HG03280 (cell line): ENCODE measurements at regions not wholly inside any gene's neighbourhood (a gene's known extent, or its start where the extent isn't known, plus 50 kb on each side); places are given as distances from the start of the nearest gene placed in this dataset.
"Not testable (repeated sequence)": the region's sequence is repeated elsewhere in the genome, so short reads cannot be mapped to it uniquely, and the experiment has no call there.

Experiments used
- ATAC-seq: cut with Tn5 transposase; IDR thresholded peaks from one replicate; pipeline ENCODE4 v1.9.1; 2021; ENCODE audit warnings: mild to moderate bottlenecking, moderate library complexity; ENCODE audit not compliant: unreplicated experiment

DNA sequence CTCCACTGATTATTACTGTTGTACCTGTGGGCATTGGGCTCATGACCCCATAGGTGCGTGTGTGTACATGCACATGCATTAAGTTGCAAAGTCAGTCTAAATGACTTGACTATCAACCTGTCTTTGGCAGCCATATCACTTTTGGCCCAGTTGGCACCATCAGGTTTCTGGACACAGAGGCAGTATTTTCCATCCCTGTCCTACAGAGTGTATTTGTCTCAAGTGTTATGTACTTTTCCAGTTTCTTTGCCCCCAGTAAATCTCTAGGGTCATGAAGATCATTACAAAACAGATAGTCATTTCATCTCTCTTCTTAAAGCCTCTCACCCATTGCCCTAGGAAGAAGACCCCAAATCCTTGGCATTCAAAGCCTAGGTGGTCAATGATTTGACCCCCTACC, 121.4 kb downstream of the C9orf152 start:
- no peak for ATAC-seq

DNA sequence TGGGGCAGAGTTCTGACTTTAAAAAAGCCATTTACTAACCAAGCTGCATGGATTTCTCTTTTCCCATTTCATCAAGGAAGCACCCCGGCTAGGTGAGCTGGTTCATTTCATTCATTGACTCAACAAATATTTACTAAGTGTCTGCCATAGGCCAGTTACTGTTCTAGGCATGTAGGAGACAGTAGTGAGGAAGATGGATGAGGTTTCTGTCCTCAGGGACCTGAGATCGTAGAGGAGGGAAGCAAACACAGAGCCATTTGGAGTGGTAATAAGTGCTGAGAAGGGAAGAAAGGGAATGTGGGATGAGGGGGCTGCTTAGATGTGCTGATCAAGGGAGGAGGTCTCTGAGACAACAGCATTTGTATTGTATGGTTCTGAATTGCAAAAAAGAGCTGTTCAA, 120.4 kb downstream of the C9orf152 start:
- no peak for ATAC-seq

DNA sequence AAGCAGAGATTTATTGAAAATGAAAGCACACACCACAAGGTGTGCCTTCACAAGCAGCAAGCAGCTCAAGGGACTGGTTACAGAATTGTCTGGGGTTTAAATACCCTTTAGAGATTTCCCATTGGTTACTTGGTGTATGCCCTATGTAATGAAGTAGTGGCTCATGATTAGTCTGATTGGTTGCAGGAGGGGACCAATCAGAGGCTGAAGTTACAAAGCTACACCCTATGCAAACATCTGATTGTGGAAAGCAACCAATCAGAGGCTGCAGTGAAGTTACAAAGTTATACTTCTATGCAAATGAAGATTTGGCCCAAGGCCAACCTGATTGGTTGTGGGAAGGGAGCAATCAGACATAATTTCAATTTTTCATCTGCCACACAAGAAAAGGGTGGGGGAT, 119.9 kb downstream of the C9orf152 start:
- no peak for ATAC-seq

DNA sequence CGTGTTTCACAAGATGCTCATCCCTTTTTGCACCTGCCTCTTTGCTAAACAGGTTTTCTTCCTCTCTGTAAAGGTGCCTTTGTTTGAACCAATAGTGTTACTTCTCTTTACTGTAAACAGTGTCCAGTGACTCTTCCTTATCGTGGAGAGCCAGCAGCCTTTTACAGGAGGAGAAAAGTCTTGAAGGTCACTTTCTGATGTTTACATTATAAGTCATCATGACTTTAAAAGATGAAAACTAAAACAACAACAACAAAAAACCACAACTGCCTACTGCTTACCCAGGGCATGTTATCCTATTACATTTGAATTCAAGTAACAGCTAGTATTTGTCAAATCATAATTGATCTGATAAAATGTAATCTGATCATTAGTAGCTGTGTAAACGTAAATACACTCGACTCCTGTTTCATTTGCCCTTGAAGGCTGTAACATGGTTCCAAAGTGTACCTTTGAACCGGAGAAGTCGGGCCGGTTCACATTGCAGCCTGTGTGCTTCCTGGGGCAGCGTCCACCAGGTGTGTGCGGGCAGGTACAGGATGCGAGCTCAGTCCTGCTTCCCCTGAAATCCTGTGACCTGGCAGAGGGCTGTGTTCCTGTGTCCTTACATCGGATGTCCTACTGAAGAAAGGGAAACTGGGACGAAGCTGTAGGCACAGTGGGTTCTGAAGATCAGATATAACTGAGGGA, 118.1 kb downstream of the C9orf152 start:
- no peak for ATAC-seq

DNA sequence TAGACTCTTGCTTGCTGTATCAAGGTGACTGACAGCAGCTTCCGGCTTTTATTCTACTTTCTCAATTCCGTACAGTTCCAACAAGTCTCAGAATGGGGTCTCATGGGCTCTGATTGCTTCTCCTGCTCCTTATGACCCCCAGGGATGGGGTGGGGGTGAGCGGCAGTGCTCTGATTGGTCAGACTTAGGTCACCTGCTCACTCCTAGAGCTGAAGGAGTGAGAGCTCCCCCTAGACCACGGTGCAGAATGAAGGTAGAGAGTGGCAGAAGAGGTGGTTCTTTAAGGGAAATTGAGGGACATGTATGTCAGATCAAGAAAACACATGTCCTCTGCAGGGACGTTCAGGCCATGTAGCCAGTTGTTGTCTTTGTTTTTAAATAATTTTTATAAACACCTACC, 115.2 kb downstream of the C9orf152 start:
- ATAC-seq = no peak

DNA sequence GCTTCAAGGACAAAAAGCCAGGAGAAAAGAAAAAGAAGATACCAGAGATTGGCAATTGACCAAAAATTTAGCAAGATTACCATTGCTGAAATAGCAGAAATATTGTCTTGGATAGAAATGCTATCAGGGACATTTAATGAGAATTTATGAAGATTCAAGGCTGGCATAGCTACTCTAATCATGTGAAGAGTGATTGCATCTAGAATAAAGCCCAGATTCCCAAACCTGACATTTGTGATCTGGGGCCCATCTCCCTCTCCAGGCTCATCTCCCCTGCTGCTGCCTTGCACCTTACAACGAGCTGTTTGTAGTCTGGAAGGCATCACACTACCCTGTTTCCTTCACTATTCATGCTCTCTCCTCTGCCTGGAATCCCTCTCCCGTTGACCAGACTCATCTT, 114.5 kb downstream of the C9orf152 start:
- ATAC-seq = no peak

DNA sequence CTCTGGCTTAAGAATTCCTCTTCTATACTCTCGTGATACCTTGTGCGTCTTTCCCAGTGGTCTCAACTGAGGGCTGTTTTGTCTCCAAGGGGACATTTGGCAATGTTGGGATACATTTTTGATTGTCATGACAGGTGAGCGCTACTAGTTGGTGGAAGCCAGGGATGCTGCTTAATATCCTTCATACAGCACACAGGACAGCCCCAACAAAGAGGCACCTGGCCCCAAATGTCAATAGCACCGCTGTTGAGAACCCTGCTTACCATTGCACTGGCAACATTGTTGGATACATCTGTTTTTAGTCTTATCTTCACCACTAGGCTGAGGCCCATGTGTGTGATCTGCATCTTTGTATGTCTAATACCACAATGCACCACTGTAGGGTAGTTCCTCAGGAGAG, 114.1 kb downstream of the C9orf152 start:
- no peak for ATAC-seq

DNA sequence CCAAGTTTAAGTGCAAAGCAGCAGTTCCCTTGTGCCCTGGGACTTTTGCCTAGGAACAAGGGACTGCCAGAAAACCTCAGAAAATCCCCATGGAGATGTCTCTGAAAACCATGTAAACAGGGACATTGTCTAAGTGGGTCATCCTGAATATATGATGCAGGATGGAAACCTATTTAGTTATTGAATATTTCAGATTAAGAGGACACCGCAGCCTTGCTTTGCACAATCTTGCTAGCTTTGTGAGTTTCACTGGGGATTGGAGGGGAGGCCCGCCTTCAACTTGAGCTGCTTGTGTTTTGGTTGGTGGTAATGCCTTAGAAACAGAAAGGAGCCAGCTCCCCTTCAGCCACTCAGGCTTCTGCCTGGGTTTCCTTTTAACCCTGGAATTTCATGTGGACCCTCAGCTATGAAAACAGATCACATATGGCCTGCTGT, 112.8 kb downstream of the C9orf152 start:
- no peak for ATAC-seq

DNA sequence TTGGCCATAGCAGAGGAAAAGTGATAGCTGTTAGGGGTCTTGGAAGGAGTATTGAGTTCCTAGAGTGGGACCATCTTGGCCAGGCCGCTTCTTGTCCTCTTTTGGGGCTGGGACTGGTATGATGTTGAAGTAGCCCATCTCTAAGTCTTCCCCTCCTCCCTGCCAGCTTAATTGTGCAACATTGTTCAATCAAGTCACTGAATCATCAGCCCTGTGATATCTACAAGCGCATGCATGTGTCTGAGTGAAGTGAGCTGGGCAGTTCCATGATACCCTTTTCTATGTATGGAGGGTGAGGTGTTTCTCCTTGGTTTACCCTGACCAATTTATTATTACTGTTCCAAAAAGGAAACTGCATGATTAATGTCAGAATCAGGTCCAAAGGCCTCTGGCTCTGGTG, 112.2 kb downstream of the C9orf152 start:
- ATAC-seq = no peak

DNA sequence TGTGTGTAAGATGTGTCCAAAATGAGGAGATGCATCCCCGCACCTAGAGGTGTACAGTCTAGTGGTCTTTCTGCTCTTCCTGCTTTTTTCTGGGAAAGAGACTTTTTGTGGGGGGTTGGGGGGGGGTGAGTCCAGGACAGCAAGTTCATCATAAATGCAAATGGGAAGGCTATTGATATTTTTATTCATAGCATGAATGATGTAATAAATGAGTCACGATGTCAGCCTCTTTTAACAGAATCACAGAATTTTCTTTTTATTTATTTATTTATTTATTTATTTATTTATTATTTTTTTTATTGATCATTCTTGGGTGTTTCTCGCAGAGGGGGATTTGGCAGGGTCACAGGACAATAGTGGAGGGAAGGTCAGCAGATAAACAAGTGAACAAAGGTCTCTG, 111.3 kb downstream of the C9orf152 start:
- ATAC-seq = not testable (repeated sequence)

DNA sequence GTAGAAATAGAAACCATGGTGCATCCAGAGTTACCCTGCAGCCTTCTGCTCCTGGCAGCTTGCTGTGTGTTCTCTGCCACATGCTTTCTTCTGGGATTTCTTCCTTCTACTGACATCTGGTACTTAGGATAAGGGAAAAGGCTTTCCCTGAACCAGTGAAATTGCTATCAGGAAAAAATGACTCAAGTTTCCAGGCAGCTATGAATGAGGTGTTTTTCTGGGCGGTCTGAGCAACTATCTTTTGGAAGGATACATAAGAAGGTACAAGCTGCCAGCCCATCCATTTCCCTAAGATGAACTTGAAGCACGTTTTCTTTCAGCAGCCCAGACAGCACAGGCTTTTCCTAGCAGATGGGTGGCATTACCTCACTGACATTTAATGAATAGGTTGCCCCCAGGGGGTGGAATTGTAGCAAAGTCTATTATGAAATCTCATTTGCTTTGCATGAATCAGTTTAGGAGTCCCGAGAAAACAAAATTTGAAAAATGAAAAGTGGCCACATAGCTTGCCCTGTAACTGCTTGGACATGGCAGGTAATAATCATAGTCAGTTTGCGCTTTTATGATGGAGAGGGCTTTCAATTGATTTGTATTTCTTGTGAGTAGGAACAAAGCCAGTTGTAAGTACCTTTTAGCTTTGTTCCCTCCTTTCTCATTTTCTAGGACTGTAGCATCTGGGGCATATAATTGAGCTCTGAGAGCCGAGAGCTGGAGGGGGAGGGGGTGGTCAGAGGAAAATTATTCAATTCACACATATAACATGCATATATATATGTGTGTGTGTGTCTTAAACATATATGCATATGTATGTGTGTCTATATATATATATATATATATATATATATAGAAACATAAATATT, 108.5 kb downstream of the C9orf152 start:
- no peak for ATAC-seq

DNA sequence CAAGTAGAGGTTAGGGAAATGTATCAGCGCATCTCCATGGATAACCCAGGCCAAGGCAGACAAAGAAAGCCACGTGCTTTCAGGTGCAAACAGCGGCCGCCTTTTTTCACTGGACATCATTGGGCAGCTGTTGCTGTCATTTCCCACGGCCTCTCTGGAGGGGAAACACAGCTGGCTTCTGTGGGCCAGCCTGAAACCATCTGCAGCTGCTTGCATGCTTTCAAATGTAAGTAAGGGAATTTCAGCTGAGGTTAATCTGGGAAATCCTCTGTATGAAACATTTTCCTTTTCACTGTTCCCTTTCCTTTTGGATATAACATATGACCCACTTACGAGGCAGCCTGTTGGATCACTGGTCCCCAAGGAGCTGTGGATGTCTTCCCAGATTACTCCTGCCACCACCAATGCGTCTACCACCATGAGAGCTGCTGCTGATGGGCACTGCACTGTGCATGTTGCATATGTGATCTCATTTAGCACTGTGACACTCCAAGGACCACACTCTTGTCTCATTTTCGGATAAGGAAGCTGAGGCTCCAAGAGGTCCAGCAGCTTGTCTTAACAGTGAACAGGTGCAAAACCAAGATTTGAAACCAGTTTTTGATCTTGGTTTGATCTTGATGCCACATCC, 106.3 kb downstream of the C9orf152 start:
- ATAC-seq = peak; percentile 80

DNA sequence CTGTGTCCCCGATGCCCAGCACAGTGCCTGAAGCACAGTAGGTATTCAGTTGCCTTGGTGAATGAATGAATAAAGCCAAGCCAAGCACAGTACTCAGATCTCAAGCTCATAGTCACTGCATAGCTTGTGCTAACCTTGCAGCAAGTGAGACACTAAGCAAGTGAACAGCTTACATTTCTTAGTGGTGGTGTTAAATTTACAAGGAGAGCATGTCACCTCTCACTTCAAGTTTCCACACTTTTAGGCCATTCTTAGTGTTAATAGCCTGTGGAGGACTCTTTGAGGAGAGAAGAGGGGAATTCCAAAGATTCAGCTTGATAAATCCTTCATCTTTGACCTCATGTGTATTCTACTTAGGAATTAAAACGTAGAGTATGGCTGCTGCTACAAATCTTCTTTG, 104.7 kb downstream of the C9orf152 start:
- no peak for ATAC-seq

DNA sequence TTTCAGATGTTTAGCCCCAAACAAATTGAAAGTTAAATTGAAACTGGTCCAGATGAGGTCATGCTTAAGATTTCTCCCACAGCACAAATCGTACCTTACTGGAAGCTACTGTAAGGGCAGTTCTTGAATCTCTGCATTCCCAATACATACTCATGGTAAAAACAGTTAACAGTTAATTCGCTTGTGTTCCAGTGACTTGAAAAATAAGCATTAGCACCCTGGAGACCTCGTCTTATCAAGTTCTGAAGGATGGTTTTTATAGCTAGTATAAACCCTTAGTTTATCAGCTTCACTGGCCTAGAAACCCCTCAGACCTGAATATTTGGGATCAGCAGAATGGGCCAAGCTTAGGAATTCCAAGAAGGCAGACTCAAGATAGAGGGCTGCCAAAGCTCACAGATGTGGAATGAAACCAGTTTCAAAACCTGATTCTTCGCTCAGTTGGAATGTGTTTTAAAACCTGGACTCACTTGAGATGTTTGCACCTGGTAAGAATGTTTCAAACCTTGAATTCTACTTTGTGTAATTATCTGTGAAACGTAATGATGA, 103.6 kb downstream of the C9orf152 start:
- no peak for ATAC-seq

DNA sequence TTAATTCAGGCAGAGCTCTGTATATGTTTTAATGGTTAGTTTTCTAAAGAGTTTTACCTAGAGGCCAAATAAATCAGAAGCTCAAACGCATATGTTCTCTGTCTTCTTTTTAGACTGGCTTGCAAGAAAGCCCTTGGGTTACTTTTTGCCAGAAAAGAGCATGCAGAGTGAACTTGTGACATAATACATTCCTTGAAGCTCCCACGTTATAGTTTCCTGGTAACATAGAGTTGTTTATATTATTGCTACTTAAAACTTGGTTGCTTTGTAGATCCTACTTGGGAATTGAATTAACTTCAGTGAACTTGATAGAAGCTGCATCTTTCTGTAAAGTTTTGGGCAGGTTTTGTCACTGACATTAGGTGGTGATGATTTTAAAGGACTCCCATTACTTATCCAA, 102.9 kb downstream of the C9orf152 start:
- ATAC-seq = no peak

DNA sequence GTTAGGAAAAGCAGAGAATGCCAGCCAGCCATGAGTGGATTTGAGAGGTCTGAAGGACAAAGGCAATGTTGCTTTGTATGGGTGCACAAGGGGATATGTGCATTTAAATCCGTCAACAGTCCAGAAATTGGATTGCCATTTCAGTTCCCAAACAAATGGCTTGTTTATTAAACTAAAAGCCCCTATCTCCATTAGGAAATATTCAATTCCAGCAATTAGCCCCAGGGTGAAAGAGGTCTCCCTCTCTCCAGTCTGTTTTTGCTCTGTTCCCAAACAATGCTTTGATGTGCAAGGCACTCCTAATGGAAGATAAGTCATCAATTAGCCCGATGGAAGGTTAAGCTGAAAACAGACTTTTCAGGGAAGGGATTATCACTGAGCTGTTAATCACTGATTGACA, 101.3 kb downstream of the C9orf152 start:
- ATAC-seq = no peak

DNA sequence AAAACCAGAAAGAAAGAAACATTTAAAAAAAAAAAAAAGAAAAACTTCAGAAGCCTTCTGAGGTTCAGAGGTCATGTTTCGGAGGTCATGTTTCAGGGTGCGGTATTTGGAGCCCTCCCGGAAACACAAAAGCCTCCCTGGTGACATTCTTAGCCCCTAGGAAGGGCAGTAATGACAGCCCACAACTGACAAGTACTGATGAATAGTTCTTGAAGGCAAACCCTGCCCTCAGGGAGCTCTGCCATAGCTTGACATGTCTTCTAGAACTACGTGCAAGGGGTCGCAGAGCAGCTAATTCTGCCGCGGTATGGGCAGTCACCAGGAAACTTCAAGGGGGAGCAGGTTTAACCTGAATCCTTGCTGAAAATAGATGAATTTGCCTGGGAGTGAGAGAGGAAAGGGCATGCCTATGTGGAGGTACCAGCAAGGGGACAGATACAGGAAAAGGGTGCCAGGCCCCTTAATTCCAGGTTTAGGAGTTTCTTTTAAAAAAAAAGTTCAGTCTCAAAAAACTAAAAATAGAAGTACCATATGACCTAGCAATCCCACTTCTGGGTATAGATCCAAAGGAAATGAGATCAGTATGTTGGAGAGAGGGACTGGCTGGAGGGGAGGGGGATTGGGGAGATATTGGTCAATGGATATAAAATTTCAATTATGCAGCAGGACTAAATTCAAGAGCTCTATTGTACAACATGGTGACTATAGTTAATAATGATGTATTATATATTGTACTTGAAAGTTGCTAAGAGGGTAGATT, 98.4 kb downstream of the C9orf152 start:
- ATAC-seq = peak; percentile 24

DNA sequence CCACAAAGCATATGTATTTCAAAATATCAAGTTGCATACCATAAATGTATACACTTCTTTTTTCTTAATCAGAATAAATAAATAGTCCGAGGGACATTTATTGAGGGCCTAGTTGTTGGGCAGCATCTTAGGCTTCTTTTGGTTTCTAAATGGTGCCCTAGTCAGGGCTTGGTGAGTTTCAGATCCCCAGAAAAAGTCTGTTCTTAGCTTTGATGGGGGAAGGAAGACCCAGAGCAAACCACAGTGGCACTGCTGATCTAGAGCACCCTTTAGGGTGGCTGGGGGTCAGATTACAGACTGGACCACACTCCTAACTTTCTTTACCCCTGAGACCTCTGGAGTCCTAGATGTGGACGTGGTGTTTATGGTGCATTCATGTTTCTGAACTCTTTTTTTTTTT, 97.8 kb downstream of the C9orf152 start:
- ATAC-seq = peak; percentile 75

DNA sequence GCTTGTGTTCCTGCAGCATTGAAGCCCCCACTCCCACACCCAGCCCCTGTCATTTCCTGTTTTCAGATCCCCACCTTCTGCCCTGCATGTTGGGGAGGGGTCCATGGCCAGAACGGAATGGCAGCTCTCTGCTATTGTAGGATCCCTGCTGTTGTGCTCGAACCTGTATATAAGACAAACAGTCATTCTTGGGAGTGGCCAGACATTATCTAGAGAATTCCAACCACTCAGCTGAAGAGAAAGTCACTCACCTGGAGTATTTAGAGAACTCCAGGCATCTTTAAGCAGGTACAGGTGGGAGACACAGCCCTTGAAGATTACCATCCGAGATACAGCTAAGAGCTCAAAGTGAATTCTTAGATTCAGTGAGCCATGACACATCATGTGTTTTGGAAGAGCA, 96.1 kb downstream of the C9orf152 start:
- ATAC-seq = no peak

DNA sequence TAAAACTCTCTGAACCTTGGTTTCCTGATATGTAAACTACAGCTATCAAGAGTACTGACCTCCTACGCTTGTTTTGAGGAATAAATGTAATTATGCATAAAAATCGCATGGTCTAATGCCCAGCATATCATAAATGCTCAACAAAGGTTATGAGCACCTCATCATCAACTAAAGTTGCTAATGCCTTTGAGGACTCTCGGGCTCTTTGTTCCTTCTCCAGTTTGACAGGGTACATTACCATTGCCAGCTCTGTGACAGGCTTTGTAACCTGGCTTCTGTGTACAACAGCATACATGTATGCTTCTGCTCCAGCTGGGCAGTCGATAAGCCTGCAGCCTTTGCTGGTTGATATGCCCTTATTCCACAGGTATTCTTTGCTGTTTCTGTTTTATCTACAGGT, 95.2 kb downstream of the C9orf152 start:
- ATAC-seq = no peak
